ENCODE measurements at regions not wholly inside any gene's neighbourhood (a gene's known extent, or its start where the extent isn't known, plus 50 kb on each side); places are given as distances from the start of the nearest gene placed in this dataset.

DNA sequence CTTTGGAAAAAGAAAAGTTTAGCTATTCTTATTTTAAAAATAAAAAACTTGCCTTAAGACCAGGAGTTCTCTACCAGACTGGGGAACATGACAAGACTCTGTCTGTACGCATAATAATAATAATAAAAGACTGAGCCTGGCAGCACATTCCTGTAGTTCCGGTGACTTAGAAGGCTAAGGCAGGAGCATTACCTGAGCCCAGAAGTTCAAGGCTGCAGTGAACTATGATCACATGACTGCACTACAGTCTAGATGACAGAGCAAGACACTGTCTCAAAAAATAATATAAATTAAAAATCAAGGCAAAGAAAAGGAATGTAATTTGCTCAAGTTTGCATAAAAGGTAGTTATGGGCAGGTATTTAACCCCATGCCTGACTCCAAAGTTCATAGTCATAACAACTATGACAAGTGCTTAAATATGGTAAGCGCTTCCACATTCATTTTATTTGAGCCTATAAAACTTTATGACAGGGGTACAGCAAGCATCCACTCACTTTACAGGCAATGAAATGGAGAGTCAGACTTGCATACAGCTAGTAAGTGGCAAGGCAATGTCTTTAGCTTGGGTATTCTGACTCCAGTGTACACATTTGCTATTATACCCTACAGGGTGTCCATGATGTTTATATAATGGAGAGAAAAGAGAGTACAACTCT, 1567.8 kb upstream of the PIK3C3 start:
- no peak for DNase-seq
- Histone ChIP-seq H3K4me3 (ENCODE audit: insufficient read depth, low read depth, low read length) (no peak overlapping the region), H3K27me3 (ENCODE audit: control insufficient read depth, insufficient read depth, low read length) (no peaks in the 10 kb centered on the region), H3K36me3 (replicated peaks; ENCODE audit: control insufficient read depth, insufficient read depth, low read length) (no peaks in the 10 kb centered on the region)

- no peaks in the 10 kb centered on the region for H3K27me3 ChIP-seq (ENCODE audit: control insufficient read depth, insufficient read depth, low read length)
- H3K36me3 ChIP-seq (replicated peaks; ENCODE audit: control insufficient read depth, insufficient read depth, low read length), result no peaks in the 10 kb centered on the region
- no peak for DNase-seq
- H3K4me3 ChIP-seq (ENCODE audit: insufficient read depth, low read depth, low read length), result no peak overlapping the region
Measured at GRCh38 chr18:40382197-40382596, 1572.8 kb upstream of the PIK3C3 start.

DNA sequence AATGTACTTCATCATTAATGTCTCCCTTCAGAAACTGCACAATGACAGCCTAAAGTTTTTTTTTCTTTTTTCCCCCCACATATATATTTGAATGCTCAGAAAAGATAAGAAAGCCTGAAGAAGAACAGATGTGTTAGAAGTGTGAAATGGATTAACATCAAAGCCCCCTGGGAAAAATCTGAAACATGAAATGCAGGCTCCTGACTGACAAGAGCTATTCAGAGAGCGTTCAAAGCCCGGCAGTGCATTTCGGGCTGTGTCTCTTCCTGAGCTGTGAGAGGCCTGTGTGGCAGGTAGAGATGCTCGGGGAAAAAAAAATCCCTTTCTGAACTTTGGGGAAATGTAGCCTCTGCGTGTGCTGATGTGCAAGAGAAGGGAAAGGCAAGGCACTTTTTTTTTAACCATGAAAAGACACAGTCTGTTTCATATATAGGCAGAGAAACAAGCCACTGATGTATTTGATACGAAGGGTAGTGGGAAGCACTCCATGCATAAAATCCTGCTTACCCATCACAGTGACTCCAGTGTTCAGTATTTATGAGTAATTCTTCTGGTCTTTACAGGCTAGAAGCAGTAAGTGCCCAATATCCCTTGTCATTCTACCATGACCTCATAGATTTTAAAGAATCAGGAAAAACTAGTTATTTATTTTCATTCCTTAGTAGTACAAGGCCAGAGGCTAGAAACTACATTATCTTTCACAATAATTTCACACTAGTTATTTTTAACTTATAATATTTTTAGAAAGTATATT, 1574.2 kb upstream of the PIK3C3 start:
- no peaks in the 10 kb centered on the region for H3K36me3 ChIP-seq (replicated peaks; ENCODE audit: control insufficient read depth, insufficient read depth, low read length)
- DNase-seq, result no peak
- no peak overlapping the region for H3K4me3 ChIP-seq (ENCODE audit: insufficient read depth, low read depth, low read length)
- H3K27me3 ChIP-seq (ENCODE audit: control insufficient read depth, insufficient read depth, low read length), result no peaks in the 10 kb centered on the region

DNA sequence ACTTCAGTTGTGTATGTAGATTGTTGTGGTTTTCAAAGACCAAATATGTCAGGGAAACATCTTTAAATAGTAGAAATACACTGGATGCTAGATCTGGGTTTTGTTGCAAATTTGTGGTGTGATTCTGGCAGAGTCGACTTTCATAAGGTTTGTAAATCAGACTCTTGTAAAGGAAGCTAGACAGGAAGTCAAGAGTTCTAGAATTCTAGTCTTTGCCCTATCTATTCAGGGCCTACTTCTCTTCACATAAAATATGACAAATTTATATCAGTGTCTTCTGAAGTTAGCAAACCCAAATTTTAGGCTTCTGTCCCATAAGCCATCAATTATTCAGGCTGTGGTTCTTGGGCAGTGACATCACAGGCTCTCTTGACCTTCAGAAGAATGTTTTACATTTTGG, 1579.2 kb upstream of the PIK3C3 start:
- no peak overlapping the region for H3K4me3 ChIP-seq (ENCODE audit: insufficient read depth, low read depth, low read length)
- no peaks in the 10 kb centered on the region for H3K27me3 ChIP-seq (ENCODE audit: control insufficient read depth, insufficient read depth, low read length)
- DNase-seq, result no peak
- H3K36me3 ChIP-seq (replicated peaks; ENCODE audit: control insufficient read depth, insufficient read depth, low read length), result no peaks in the 10 kb centered on the region

GRCh38 chr18:40371673-40372072, 1583.4 kb upstream of the PIK3C3 start:
- DNase-seq, result no peak
- Histone ChIP-seq H3K27me3 (ENCODE audit: control insufficient read depth, insufficient read depth, low read length) (no peaks in the 10 kb centered on the region), H3K36me3 (replicated peaks; ENCODE audit: control insufficient read depth, insufficient read depth, low read length) (no peaks in the 10 kb centered on the region), H3K4me3 (ENCODE audit: insufficient read depth, low read depth, low read length) (no peak overlapping the region)

DNA sequence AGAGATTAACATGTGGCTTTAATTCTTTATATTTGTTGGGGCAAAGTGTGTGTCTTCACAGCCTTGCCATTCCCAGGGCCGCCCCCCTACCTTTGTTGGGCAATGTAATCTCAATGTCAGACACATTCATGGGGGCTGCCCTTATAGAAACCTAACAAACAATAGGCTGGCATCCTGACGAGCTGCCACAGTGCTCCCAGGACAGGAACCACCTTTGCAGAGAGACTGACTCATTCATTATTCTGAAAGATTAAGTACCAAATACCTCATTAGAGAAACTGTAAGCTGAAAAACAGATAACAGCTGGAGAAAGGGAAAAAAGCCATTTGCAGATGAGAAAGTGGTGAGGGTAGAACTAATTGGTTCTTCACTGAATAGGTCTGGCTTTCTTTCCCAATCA, 1587.5 kb upstream of the PIK3C3 start:
- DNase-seq, result no peak
- H3K27me3 ChIP-seq (ENCODE audit: control insufficient read depth, insufficient read depth, low read length), result no peaks in the 10 kb centered on the region
- H3K36me3 ChIP-seq (replicated peaks; ENCODE audit: control insufficient read depth, insufficient read depth, low read length), result no peaks in the 10 kb centered on the region
- H3K4me3 ChIP-seq (ENCODE audit: insufficient read depth, low read depth, low read length), result no peak overlapping the region

DNA sequence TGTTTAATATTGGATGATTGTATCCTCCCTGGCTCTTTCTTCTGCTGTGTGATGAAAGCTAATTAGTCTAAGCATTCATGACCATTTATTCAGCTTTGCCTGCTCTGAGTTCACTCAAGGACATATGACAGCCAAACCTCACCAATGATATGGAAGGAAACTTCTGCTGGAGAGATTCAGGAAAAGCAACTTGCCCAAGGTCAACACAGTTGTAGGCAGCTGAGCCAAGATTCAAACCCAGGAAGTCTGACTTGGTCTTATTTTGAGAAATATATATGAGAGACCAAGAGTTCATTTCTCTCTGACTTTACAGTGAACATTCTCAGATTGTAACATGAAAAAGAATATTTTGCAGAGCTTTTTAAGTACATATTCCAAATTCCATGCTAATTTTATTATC, 1588.5 kb upstream of the PIK3C3 start:
- no peaks in the 10 kb centered on the region for H3K36me3 ChIP-seq (replicated peaks; ENCODE audit: control insufficient read depth, insufficient read depth, low read length)
- H3K27me3 ChIP-seq (ENCODE audit: control insufficient read depth, insufficient read depth, low read length), result no peaks in the 10 kb centered on the region
- H3K4me3 ChIP-seq (ENCODE audit: insufficient read depth, low read depth, low read length), result no peak overlapping the region
- DNase-seq, result no peak

DNA sequence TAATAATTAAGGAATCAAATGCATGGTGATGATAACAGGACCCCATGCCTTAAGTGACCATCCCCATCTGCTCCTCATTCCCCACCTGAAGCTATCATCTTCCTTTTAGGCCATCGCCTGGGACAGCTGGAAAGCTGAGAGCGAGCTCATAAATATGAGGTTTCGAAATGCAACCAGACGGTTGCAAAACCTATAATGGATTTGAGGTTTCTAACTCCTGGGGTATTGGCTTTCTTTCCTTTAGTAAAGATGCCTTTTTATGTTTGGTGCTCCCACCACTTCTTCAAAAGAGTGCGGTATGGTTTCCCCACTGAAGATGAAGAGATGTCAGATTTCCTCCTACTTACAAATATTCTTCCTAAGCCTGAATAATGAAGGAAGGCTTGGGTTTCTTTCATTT, 1589.5 kb upstream of the PIK3C3 start:
- no peak overlapping the region for H3K4me3 ChIP-seq (ENCODE audit: insufficient read depth, low read depth, low read length)
- no peaks in the 10 kb centered on the region for H3K36me3 ChIP-seq (replicated peaks; ENCODE audit: control insufficient read depth, insufficient read depth, low read length)
- DNase-seq, result no peak
- H3K27me3 ChIP-seq (ENCODE audit: control insufficient read depth, insufficient read depth, low read length), result no peaks in the 10 kb centered on the region

GRCh38 chr18:40360558-40360957, 1594.5 kb upstream of the PIK3C3 start:
- no peak for DNase-seq
- no peaks in the 10 kb centered on the region for H3K36me3 ChIP-seq (replicated peaks; ENCODE audit: control insufficient read depth, insufficient read depth, low read length)
- H3K4me3 ChIP-seq (ENCODE audit: insufficient read depth, low read depth, low read length), result no peak overlapping the region
- no peaks in the 10 kb centered on the region for H3K27me3 ChIP-seq (ENCODE audit: control insufficient read depth, insufficient read depth, low read length)

GRCh38 chr18:40357536-40357935, 1597.5 kb upstream of the PIK3C3 start:
- H3K27me3 ChIP-seq (ENCODE audit: control insufficient read depth, insufficient read depth, low read length), result no peaks in the 10 kb centered on the region
- no peak for DNase-seq
- no peak overlapping the region for H3K4me3 ChIP-seq (ENCODE audit: insufficient read depth, low read depth, low read length)
- no peaks in the 10 kb centered on the region for H3K36me3 ChIP-seq (replicated peaks; ENCODE audit: control insufficient read depth, insufficient read depth, low read length)

DNA sequence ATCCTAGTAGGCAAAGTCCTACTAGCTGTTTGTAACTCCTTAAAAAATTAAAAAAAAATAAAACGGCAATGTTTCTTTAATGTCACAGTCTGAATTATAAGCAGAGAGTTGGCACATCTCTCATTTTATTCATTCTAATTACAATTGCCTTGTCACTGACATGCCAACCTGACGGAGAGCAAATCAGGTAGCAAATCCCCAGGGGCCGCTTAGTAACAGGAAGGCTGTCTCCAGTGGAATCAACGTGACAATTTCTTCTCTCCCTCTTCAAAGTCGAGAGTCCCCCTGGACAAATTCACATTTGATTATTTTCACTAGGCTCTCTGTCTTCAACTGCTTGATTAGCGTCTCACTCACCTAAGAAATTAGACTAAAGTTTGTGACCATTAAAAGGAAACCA, 1598.9 kb upstream of the PIK3C3 start:
- no peak for DNase-seq
- no peaks in the 10 kb centered on the region for H3K36me3 ChIP-seq (replicated peaks; ENCODE audit: control insufficient read depth, insufficient read depth, low read length)

GRCh38 chr18:40355726-40356125, 1599.3 kb upstream of the PIK3C3 start:
- Histone ChIP-seq H3K36me3 (replicated peaks; ENCODE audit: control insufficient read depth, insufficient read depth, low read length) (no peaks in the 10 kb centered on the region), H3K27me3 (ENCODE audit: control insufficient read depth, insufficient read depth, low read length) (no peaks in the 10 kb centered on the region), H3K4me3 (ENCODE audit: insufficient read depth, low read depth, low read length) (no peak overlapping the region)
- no peak for DNase-seq

More for the DNA sequence above, 1598.9 kb upstream of the PIK3C3 start:
- no peaks in the 10 kb centered on the region for H3K27me3 ChIP-seq (ENCODE audit: control insufficient read depth, insufficient read depth, low read length)
- H3K4me3 ChIP-seq (ENCODE audit: insufficient read depth, low read depth, low read length), result no peak overlapping the region

GRCh38 chr18:40348196-40348595, 1606.8 kb upstream of the PIK3C3 start:
- Histone ChIP-seq H3K27me3 (ENCODE audit: control insufficient read depth, insufficient read depth, low read length) (no peaks in the 10 kb centered on the region), H3K36me3 (replicated peaks; ENCODE audit: control insufficient read depth, insufficient read depth, low read length) (no peaks in the 10 kb centered on the region), H3K4me3 (ENCODE audit: insufficient read depth, low read depth, low read length) (no peak overlapping the region)
- no peak for DNase-seq

DNA sequence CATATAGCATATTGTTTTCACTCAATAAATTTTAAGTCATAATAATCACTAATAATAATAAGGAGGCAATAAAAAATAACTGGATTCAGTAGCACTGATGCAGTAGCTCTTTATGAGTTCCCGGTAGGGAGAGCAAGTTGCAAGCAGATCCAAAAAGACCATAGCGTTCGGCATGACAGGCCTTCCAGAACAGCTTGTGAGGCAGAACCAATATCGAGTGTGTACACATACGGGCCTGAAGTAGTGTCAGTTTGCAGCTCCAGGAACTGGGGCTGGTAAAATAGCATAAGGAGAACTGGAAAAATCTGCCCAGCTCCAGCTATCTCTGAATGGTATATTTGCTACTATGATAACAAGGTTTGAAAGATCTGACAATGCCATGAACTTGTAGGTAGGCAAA, 1607.8 kb upstream of the PIK3C3 start:
- H3K27me3 ChIP-seq (ENCODE audit: control insufficient read depth, insufficient read depth, low read length), result no peaks in the 10 kb centered on the region
- H3K4me3 ChIP-seq (ENCODE audit: insufficient read depth, low read depth, low read length), result no peak overlapping the region
- H3K36me3 ChIP-seq (replicated peaks; ENCODE audit: control insufficient read depth, insufficient read depth, low read length), result no peaks in the 10 kb centered on the region
- no peak for DNase-seq

- no peak for DNase-seq
- Histone ChIP-seq H3K27me3 (ENCODE audit: control insufficient read depth, insufficient read depth, low read length) (no peaks in the 10 kb centered on the region), H3K36me3 (replicated peaks; ENCODE audit: control insufficient read depth, insufficient read depth, low read length) (no peaks in the 10 kb centered on the region), H3K4me3 (ENCODE audit: insufficient read depth, low read depth, low read length) (no peak overlapping the region)
Measured at GRCh38 chr18:40346146-40346545, 1608.9 kb upstream of the PIK3C3 start.
